OCI-LY7 (cell line): ENCODE measurements at regions not wholly inside any gene's neighbourhood (a gene's known extent, or its start where the extent isn't known, plus 50 kb on each side); places are given as distances from the start of the nearest gene placed in this dataset.

Experiments used
- CTCF ChIP-seq: fragments of 200-600 bp; sonication (generic); conservative IDR thresholded peaks from 2 replicates; pipeline ENCODE4 v1.5.1; 2014; ENCODE audit warnings: mild to moderate bottlenecking, antibody characterized with exemption, low read length, moderate library complexity, mixed read lengths
- EZH2phosphoT487 ChIP-seq: fragments of 200-600 bp; sonication (generic); IDR thresholded peaks from 2 replicates; pipeline ENCODE4 v1.6.1; 2018; ENCODE audit warnings: low read depth, borderline replicate concordance, mild to moderate bottlenecking, mixed run types, antibody characterized with exemption, low read length, moderate library complexity, mixed read lengths

GRCh38 chr2:234753701-234754100 is 198.1 kb upstream of the SH3BP4 start:
- TF ChIP-seq CTCF (no peak), EZH2phosphoT487 (no peak)
